ENCODE measurements at regions not wholly inside any gene's neighbourhood (a gene's known extent, or its start where the extent isn't known, plus 50 kb on each side); places are given as distances from the start of the nearest gene placed in this dataset.

DNA sequence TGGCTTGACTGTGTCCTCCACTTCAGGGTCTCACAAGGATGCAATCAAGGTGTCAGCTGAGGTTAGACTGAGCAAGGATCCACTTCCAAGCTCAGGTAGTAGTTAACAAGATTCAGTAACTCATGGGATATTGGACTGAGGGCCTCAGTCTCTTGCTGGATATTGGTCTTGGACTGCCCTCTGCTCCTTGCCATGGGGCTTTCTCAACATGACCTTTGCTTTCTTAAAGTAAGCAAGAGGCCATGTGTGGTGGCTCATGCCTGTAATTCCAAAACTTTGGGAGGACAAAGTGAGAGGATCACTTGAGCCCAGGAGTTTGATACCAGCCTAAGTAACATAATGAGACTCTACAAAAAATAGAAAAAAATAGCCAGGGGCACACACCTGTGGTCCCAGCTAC is 231.3 kb upstream of the AMIGO2 start:
- TF ChIP-seq PHF20 (CRISPR knock-in tag; IDR thresholded peaks at IDR 0.05), result no peak
- no peak for TF ChIP-seq KDM6A (CRISPR knock-in tag; IDR thresholded peaks at IDR 0.05; ENCODE audit: low read depth)
- no peak for TF ChIP-seq DR1 (CRISPR knock-in tag; IDR thresholded peaks at IDR 0.05)
- TF ChIP-seq, protein P1, sequence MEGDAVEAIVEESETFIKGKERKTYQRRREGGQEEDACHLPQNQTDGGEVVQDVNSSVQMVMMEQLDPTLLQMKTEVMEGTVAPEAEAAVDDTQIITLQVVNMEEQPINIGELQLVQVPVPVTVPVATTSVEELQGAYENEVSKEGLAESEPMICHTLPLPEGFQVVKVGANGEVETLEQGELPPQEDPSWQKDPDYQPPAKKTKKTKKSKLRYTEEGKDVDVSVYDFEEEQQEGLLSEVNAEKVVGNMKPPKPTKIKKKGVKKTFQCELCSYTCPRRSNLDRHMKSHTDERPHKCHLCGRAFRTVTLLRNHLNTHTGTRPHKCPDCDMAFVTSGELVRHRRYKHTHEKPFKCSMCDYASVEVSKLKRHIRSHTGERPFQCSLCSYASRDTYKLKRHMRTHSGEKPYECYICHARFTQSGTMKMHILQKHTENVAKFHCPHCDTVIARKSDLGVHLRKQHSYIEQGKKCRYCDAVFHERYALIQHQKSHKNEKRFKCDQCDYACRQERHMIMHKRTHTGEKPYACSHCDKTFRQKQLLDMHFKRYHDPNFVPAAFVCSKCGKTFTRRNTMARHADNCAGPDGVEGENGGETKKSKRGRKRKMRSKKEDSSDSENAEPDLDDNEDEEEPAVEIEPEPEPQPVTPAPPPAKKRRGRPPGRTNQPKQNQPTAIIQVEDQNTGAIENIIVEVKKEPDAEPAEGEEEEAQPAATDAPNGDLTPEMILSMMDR (CRISPR knock-in tag; IDR thresholded peaks at IDR 0.05), result no peak
- TF ChIP-seq ZNF121 (CRISPR knock-in tag; IDR thresholded peaks at IDR 0.05), result no peak
- TF ChIP-seq, protein P2, sequence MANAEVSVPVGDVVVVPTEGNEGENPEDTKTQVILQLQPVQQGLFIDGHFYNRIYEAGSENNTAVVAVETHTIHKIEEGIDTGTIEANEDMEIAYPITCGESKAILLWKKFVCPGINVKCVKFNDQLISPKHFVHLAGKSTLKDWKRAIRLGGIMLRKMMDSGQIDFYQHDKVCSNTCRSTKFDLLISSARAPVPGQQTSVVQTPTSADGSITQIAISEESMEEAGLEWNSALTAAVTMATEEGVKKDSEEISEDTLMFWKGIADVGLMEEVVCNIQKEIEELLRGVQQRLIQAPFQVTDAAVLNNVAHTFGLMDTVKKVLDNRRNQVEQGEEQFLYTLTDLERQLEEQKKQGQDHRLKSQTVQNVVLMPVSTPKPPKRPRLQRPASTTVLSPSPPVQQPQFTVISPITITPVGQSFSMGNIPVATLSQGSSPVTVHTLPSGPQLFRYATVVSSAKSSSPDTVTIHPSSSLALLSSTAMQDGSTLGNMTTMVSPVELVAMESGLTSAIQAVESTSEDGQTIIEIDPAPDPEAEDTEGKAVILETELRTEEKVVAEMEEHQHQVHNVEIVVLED (CRISPR knock-in tag; IDR thresholded peaks at IDR 0.05; ENCODE audit: borderline replicate concordance), result no peak

All from HepG2 (cell line).